Activated T-cell treated with anti-CD3 and anti-CD28 coated beads for 48 hours (primary cell): ENCODE measurements at regions not wholly inside any gene's neighbourhood (a gene's known extent, or its start where the extent isn't known, plus 50 kb on each side); places are given as distances from the start of the nearest gene placed in this dataset.
"Not testable (repeated sequence)": the region's sequence is repeated elsewhere in the genome, so short reads cannot be mapped to it uniquely, and the experiment has no call there.

Experiments used
- DNase-seq: peaks from one replicate; pipeline ENCODE4 v3.0.0-alpha.2; 2020; ENCODE audit warnings: low read depth

DNA sequence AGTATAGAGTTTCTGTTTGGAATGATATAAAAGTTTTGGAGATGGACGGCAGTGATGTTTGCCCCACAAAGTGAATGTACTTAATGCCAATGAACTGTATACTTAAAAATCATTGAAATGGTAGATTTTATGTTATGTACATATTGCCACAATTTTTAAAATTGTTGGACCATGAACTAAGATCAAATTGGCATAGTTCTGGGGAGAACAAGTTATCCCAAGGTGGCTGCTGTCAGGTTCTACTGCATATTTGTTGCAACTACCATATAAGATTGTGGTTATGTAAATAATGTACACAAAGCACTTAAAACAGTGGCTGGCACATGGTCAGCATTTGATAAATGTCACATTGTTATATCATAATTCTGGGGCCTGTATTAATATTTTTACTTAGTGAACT, 466.4 kb downstream of the SIPA1L2 start:
- DNase-seq = no peak

DNA sequence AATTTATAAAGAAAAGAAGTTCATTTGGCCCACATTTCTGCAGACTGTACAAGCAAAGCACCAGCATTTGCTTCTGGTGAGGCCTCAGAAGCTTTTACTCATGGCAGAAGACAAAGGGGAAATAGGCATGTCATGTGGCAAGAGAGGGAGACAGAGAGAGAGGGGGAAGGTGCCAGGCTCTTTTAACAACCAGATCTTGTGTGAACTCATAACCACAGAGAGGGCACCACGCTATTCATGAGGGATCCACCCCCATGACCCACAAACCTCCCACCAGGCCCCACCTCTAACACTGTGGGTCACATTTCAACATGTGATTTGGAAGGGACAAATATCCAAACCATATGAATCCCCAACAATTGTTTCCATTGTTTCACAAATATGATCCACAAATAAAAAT, 467.9 kb downstream of the SIPA1L2 start:
- DNase-seq = no peak

DNA sequence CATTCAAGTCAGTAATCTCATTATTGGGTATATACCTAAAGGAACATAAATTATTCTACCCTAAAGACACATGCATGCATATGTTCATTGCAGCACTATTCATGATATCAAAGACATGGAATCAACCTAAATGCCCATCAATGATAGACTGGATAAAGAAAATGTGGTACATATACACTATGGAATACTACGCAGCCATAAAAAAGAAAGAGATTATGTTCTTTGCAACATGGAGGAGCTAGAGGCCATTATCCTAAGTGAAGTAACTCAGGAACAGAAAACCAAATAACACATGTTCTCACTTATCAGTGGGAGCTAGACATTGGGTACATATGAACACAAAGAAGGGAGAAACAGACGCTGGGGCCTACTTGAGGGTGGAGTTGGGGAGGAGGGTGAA, 471.4 kb downstream of the SIPA1L2 start:
- not testable (repeated sequence) for DNase-seq

GRCh38 chr1:232156070-232156469, 473.9 kb downstream of the SIPA1L2 start:
- DNase-seq = not testable (repeated sequence)

DNA sequence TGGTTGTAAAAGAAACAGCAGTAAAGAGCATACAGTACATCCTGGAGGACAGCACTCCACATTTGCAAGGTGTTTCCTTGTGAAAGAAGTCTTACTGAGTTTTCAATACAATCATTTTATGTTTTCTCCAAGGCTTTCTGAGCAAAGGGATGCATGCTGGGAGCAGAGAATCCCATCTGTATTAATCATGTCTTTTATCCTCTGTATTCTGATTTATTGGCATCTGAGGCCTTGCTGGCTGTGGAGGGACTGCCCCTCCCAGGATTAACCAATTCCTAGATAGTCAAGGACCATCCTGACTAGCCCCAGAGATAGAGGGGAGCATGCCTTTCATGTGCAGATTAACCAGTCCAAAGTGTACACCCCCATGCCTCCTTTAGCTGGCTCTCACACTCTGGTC, 476.3 kb downstream of the SIPA1L2 start:
- no peak for DNase-seq

DNA sequence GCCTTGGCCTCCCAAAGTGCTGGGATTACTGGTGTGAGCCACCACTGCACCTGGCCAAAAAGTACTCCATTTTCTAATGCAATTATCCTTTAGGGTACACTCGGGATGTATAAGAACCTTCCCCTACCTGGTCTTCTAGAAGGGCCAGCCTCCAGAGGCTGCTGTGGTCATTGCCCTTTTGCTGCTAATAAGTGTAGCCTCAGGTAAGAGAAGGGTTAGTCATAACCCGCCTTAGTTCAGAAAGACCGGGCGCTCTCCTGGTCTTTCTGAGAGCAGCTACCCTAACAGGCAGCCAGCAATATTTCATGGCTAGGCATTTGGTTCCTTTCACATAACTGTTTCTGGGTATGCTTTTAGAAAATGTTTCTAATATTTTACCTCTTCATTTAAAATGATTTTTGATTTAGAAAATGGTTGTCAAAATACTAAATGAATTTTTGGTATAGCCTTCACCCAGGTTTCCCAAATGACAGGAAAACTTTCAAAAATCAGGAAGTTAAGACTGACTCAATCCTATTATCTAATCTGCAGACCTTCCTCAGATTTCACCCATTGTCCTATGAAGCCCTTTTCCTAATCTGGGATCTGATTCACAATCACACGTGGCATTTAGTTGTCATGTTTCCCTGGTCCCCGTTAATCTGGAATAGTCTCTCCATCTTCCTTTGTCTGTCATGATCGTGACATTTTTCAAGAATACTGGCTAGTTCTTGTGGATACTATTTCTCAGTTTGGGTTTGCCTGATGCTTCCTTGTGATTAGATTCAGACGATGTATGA, 479.0 kb downstream of the SIPA1L2 start:
- DNase-seq = no peak

- DNase-seq = no peak
Observed at GRCh38 chr1:232149287-232150201, 480.4 kb downstream of the SIPA1L2 start.

DNA sequence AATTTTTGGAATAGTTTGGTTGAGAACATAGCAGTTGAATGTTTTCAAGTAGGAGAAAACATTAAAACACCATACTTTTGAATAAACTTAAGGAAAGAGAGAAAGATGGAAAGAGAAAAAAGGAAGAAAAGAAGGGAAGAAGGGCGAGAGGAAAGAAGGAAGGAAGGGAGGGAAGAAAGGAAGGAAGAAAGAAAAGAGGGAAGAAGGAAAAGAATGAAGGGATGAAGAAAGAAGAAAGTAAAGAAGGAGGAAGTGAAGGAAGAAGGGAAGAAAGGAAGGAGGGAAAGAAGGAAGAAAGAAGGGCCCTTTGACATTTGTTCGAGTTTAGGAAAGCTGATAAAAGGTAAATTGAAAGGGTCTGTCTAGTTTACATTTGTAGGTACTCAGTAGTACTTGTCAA, 482.7 kb downstream of the SIPA1L2 start:
- no peak for DNase-seq

DNA sequence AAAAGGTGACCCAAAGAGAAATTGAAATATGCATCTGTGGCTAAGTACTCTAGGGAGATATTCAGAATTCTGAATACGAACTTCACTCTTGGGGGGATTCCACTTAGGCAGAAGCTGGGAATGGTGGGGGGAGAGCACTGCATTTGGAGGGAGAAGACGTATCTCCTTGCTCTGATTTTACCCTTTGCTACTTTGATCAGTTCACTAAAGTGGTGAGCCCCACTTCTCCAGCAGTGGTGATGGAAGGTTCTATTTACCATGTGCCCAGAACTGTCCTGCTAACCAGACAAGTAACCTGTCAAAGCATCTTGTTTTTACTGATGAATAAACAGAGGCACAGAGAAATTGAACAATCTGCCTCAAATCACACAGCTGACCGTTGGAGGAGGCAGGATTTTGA, 483.4 kb downstream of the SIPA1L2 start:
- no peak for DNase-seq

GRCh38 chr1:232145768-232146167, 484.2 kb downstream of the SIPA1L2 start:
- DNase-seq = no peak

DNA sequence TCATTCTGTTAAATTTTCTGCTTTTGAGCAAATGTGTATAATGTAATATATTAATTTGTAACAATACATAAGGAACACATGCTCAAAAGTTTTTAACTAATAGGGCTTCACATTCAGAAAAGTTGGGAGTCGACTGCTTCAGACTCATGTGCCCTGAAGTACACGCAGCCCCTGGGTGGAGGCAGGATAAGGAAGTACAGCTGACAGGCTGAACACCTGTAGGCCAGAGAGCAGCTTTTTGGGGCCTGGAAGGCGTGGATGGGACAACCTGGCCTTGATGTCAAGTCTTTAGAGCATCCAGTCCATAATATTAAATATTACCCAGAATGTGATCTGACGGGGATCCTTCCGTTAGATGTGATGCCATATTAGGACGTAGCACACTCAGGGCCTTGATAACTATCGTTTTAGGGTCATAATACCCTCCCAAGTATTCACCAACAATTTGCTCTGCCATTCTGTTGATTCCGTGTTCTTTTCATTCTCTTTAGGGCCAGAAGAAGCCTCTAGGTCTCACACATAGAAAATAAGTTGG, 485.2 kb downstream of the SIPA1L2 start:
- no peak for DNase-seq

DNA sequence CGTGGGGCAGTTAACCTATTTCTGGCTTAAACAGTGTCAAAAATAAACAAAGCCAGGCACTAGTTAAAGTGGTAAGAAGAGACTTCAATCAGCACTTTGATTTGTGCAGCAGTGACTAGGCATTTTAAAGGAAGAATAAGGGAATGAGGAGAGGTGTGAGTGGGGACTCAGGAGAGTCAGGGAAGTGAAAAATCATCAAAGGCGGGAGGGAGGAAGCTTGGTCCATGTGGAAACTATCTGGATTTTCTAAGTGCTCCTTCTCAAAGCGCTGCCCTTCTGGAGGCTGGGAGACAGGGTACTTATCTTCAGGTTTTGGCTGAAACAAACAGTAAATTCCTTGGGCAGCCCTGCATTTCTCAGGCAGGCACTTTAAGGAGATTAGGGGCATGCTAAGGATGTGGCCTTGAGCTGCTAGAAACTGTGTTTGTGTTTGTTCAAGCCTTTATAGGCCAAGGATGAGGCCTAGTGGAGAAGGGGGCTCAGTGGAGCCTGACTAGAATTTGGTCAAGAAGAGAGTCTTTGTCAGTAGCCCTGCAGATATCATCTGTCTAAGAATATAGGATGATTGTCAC, 486.5 kb downstream of the SIPA1L2 start:
- DNase-seq = no peak

- no peak for DNase-seq
Observed at GRCh38 chr1:232142403-232143314, 487.3 kb downstream of the SIPA1L2 start.

- DNase-seq = not testable (repeated sequence)
Observed at GRCh38 chr1:232141167-232141448, 488.8 kb downstream of the SIPA1L2 start.

DNA sequence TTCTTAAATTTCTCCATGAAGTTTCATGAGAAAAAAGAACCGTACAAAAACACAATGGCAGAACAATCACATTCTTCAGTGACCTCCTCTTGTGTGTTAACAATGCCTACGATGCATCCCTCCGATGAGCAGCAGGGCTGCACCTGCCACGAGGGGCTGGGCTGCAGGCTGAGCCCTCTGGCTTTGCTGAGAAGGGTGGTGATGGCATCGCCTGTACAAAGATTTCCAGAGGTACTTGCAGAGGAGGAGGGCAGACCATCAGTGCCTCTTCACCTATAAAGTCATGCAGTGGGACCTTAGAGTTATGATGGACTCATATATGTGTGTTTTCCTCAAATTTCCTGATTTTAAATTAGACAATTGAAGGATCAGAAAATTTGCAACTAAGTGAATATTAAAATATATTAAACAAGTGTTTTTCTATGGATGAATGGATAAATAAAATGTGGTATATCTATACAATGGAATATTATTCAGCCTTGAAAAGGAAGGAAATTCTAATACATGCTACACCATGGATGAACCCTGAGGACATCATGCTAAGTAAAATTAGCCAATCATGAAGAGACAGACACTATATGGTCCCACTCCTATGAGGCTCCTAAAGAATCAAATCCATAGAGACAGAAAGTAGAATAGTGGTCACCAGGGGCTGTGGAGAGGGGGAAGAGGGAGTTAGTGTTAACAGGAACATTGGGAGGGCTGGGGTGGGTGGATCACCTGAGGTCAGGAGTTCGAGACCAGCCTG, 489.3 kb downstream of the SIPA1L2 start:
- DNase-seq = no peak

GRCh38 chr1:232139444-232139843, 490.5 kb downstream of the SIPA1L2 start:
- DNase-seq = no peak

GRCh38 chr1:232138044-232138443, 491.9 kb downstream of the SIPA1L2 start:
- no peak for DNase-seq

GRCh38 chr1:232137066-232137465, 492.9 kb downstream of the SIPA1L2 start:
- DNase-seq = no peak

- no peak for DNase-seq
Observed at GRCh38 chr1:232136136-232136535, 493.8 kb downstream of the SIPA1L2 start.

- DNase-seq = no peak
Observed at GRCh38 chr1:232134365-232134764, 495.6 kb downstream of the SIPA1L2 start.

GRCh38 chr1:232132572-232132971, 497.4 kb downstream of the SIPA1L2 start:
- DNase-seq = no peak
